GM23248 (cell line): ENCODE measurements at regions not wholly inside any gene's neighbourhood (a gene's known extent, or its start where the extent isn't known, plus 50 kb on each side); places are given as distances from the start of the nearest gene placed in this dataset.

Source experiments
- DNase-seq: peaks from one replicate; pipeline ENCODE4 v3.0.0-alpha.2; 2015
- H2AFZ ChIP-seq: fragments of 200-600 bp; sonication (generic); 2 replicates; pipeline ENCODE4 v1.6.1; 2016; ENCODE audit warnings: antibody characterized with exemption
- H3F3A ChIP-seq: fragments of 200-600 bp; sonication (generic); 2 replicates; pipeline ENCODE4 v1.6.1; 2016; ENCODE audit warnings: mild to moderate bottlenecking, antibody characterized with exemption, mixed run types; ENCODE audit not compliant: insufficient read depth
- H3K27ac ChIP-seq: fragments of 200-600 bp; sonication (generic); 2 replicates; pipeline ENCODE4 v1.5.1; 2016; ENCODE audit warnings: mild to moderate bottlenecking
- H3K27me3 ChIP-seq: fragments of 200-600 bp; sonication (generic); replicated peaks from 2 replicates; pipeline ENCODE4 v1.6.1; 2016; ENCODE audit warnings: mild to moderate bottlenecking; ENCODE audit not compliant: insufficient read depth
- H3K36me3 ChIP-seq: fragments of 200-600 bp; sonication (generic); 2 replicates; pipeline ENCODE4 v1.6.1; 2016; ENCODE audit warnings: low read depth, mild to moderate bottlenecking
- H3K4me1 ChIP-seq: fragments of 200-600 bp; sonication (generic); 2 replicates; pipeline ENCODE4 v1.6.1; 2016; ENCODE audit warnings: mild to moderate bottlenecking; ENCODE audit not compliant: insufficient read depth
- H3K4me2 ChIP-seq: fragments of 200-600 bp; sonication (generic); one replicate; pipeline ENCODE4 v1.6.1; 2016; ENCODE audit warnings: mild to moderate bottlenecking; ENCODE audit not compliant: unreplicated experiment
- H3K4me3 ChIP-seq: fragments of 200-600 bp; sonication (generic); 2 replicates; pipeline ENCODE4 v1.5.1; 2016; ENCODE audit warnings: mild to moderate bottlenecking
- H3K79me2 ChIP-seq: fragments of 200-600 bp; sonication (generic); 2 replicates; pipeline ENCODE4 v1.6.1; 2016; ENCODE audit warnings: mild to moderate bottlenecking; ENCODE audit not compliant: insufficient read depth
- H3K9ac ChIP-seq: fragments of 200-600 bp; sonication (generic); 2 replicates; pipeline ENCODE4 v1.6.1; 2016; ENCODE audit warnings: mild to moderate bottlenecking
- H3K9me2 ChIP-seq: fragments of 200-600 bp; sonication (generic); 2 replicates; pipeline ENCODE4 v1.6.1; 2016; ENCODE audit warnings: mixed run types, mild to moderate bottlenecking, moderate library complexity; ENCODE audit not compliant: insufficient read depth
- H3K9me3 ChIP-seq: fragments of 200-600 bp; sonication (generic); one replicate; pipeline ENCODE4 v1.6.1; 2017; ENCODE audit warnings: low read depth
- H4K20me1 ChIP-seq: fragments of 200-600 bp; sonication (generic); 2 replicates; pipeline ENCODE4 v1.6.0; 2016; ENCODE audit not compliant: insufficient read depth
- EZH2 ChIP-seq: fragments of 200-600 bp; sonication (generic); IDR thresholded peaks from 2 replicates; pipeline ENCODE4 v1.6.1; 2018; ENCODE audit warnings: antibody characterized with exemption, mild to moderate bottlenecking; ENCODE audit not compliant: insufficient read depth, poor library complexity, severe bottlenecking
- EZH2phosphoT487 ChIP-seq: fragments of 200-600 bp; sonication (generic); IDR thresholded peaks from 2 replicates; pipeline ENCODE4 v1.6.1; 2018; ENCODE audit warnings: antibody characterized with exemption, moderate library complexity, mild to moderate bottlenecking, low read depth; ENCODE audit not compliant: insufficient read depth
- WGBS, 2 experiments: methylation state at CpG; one replicate each; pipeline ENCODE4 v1.1.6; 2015 to 2017; ENCODE audit warnings: low lambda C conversion rate in 2 of 2, low coverage in 1 of 2; ENCODE audit errors: missing lambda C conversion rate in 2 of 2; 5-methylcytosine and 5-hydroxymethylcytosine counted together
- in situ Hi-C: fragments of 300-500 bp; cut with MboI; formaldehyde crosslinking; loops from 2 replicates; pipeline ENCODE4 v1.15.0; 2020

DNA sequence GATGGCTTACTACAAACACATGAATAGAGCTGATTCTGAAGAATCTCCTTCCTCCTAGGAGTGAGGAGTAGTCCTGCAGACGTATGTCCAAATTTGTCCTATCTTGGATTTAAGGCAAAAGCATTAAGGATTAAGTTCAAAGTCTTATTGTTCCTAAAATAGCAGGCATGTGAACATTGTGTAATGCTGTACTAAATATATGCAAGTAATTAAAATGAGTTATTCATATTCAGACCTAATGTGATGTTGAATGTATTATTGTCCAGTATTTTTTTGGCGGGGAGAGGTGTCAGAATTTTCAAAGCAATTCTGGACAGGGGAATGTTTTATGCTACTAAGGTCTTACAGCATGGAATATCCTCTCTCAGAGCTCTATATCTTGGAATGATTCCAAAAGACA is 60.7 kb upstream of the STK38L start:
- H3K4me1 ChIP-seq = peaks cover 61% of the 10 kb centered on the region
- TF ChIP-seq EZH2 = no peak
- no peak for TF ChIP-seq EZH2phosphoT487
- in situ Hi-C loops = no loop called here

DNA sequence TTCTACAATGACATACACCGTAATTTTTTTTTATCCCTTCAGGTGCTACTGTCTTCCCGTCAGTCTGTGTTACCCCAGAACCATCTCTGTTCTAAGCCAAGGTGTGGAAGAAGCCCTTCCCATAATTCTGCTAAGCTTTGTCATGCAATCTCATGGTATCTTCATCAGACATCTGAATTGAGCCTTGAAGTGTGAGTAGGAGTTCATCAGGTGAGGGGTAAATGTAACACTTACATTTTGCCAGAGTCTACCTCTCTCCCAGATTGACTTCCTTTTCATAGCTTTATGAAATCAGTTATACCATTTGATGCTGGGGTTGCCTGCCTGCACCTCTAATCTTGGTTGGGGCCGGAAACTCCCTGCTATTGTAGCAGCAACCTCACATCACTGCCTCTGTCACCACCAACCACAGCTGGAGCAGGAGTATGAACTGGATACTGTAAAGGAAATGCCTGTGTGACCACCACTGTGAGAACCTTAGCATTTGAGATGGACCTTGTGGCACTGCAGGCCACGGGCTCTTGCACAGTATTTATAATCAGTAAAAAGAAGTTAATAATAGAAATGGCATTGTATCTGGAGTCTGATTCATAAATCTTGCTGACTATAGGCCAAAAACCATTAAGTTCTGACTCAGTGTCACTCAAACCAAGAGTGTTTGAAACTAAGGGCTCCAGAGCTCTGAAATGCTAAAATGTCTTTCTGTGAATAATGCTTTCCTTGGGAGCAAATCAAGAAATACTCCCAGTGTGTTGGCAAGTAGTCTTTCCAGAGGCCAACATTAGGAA is 58.7 kb upstream of the STK38L start:
- H3K79me2 ChIP-seq = no peaks in the 10 kb centered on the region

More for the DNA sequence above, 60.7 kb upstream of the STK38L start:
- H3K27ac ChIP-seq = no peak overlapping the region
- no peaks in the 10 kb centered on the region for H3K9me2 ChIP-seq
- peaks cover 65% of the 10 kb centered on the region for H3F3A ChIP-seq
- H3K9me3 ChIP-seq = no peaks in the 10 kb centered on the region
- no peaks in the 10 kb centered on the region for H4K20me1 ChIP-seq
- DNase-seq = no peak
- no peak overlapping the region for H3K4me2 ChIP-seq
- 74 to 83% methylated on average over 2 of the region's 2 CpGs for WGBS, 2 experiments
- H2AFZ ChIP-seq = no peak overlapping the region
- H3K4me3 ChIP-seq = no peak overlapping the region
- H3K27me3 ChIP-seq = no peaks in the 10 kb centered on the region
- H3K36me3 ChIP-seq = no peaks in the 10 kb centered on the region
- no peaks in the 10 kb centered on the region for H3K79me2 ChIP-seq
- H3K9ac ChIP-seq = no peak overlapping the region

DNA sequence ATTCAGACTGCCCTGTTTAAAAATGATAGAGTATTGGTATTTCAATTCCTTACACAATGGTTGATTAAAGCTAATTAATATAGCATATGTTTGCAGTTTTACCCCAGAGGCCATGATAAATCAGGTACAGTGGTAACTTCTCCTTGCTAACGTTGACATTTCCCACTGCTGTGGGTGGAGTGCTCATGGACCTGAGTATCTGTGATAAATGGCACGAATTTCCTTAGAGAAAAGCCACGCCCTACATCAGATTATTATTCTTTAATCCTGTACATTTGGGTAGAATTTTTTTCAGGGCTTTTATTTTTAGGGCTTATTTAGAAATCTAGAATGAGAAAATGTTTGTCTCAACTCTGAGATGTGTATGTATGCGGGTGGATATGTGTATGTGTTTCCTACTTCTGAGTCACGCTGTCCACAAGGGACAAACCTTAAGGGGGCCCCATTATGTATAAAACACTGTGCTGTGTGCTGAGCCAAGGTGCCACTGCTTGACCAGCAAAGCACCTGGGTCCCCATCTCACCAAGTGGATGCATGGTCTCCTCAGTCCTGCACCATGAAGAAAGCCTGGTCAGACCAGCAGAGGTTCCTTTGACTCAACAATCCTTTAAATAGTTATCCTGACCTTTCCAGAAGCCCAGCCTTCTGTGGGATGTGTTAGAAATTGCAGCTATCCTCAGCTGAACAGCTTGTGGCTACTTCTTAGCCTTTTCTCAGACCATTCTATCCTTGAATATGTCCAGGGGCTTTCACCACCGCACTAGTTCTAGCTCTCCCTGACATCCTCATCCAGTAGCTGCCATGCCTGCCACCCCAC is 57.9 kb upstream of the STK38L start:
- H3K27me3 ChIP-seq = no peaks in the 10 kb centered on the region
- peaks cover 49% of the 10 kb centered on the region for H3F3A ChIP-seq
- TF ChIP-seq EZH2phosphoT487 = no peak
- no peak for TF ChIP-seq EZH2
- H3K36me3 ChIP-seq = no peaks in the 10 kb centered on the region
- peak overlapping the region; percentile 77 for H3K27ac ChIP-seq
- H3K4me3 ChIP-seq = no peak overlapping the region
- peak; percentile 63 for DNase-seq
- no peaks in the 10 kb centered on the region for H3K79me2 ChIP-seq
- no peaks in the 10 kb centered on the region for H3K9me3 ChIP-seq
- no peaks in the 10 kb centered on the region for H3K9me2 ChIP-seq
- in situ Hi-C loops = no loop called here
- H2AFZ ChIP-seq = no peak overlapping the region
- no peaks in the 10 kb centered on the region for H4K20me1 ChIP-seq
- peaks cover 44% of the 10 kb centered on the region for H3K4me1 ChIP-seq
- peak overlapping the region; percentile 59 for H3K4me2 ChIP-seq
- 62 to 66% methylated on average over 6 of the region's 6 CpGs for WGBS, 2 experiments
- H3K9ac ChIP-seq = peak overlapping the region; percentile 32

More for the DNA sequence above, 58.7 kb upstream of the STK38L start:
- peak overlapping the region; percentile 59 for H3K4me2 ChIP-seq
- no peaks in the 10 kb centered on the region for H4K20me1 ChIP-seq
- H3K9me2 ChIP-seq = no peaks in the 10 kb centered on the region
- no peak for TF ChIP-seq EZH2
- TF ChIP-seq EZH2phosphoT487 = no peak
- peaks cover 44% of the 10 kb centered on the region for H3K4me1 ChIP-seq
- H3K27ac ChIP-seq = peak overlapping the region; percentile 77
- in situ Hi-C loops = no loop called here
- H3F3A ChIP-seq = peaks cover 49% of the 10 kb centered on the region
- H3K4me3 ChIP-seq = no peak overlapping the region
- no peaks in the 10 kb centered on the region for H3K9me3 ChIP-seq
- WGBS, 2 experiments = 50 to 57% methylated on average over 4 of the region's 4 CpGs
- H2AFZ ChIP-seq = no peak overlapping the region
- no peaks in the 10 kb centered on the region for H3K27me3 ChIP-seq
- peak overlapping the region; percentile 32 for H3K9ac ChIP-seq
- H3K36me3 ChIP-seq = no peaks in the 10 kb centered on the region
- DNase-seq = peak; percentile 86

DNA sequence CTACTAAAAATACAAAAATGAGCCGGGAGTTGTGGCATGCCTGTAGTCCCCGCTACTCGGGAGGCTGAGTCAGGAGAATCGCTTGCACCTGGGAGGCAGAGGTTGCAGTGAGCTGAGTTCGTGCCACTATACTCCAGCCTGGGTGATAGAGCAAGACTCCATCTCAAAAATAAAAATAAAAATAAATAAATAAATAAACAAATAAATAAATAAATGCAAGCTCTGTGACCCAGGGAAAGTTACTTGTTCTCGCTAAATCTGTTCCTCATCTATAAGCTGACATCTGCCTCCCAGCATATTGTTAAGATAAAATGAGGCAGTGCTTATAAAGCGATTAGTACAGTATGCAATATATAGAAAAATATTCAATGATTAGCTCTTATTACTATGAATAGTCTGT is 56.4 kb upstream of the STK38L start:
- no peaks in the 10 kb centered on the region for H3K79me2 ChIP-seq
- no peak overlapping the region for H3K9ac ChIP-seq
- H3K27me3 ChIP-seq = no peaks in the 10 kb centered on the region
- WGBS, 2 experiments = 83 to 85% methylated on average over 7 of the region's 7 CpGs
- no peaks in the 10 kb centered on the region for H4K20me1 ChIP-seq
- no peak overlapping the region for H3K27ac ChIP-seq
- peaks cover 47% of the 10 kb centered on the region for H3K4me1 ChIP-seq
- no peak overlapping the region for H3K4me3 ChIP-seq
- TF ChIP-seq EZH2phosphoT487 = no peak
- TF ChIP-seq EZH2 = no peak
- H3F3A ChIP-seq = peaks cover 58% of the 10 kb centered on the region
- H3K36me3 ChIP-seq = no peaks in the 10 kb centered on the region
- no peak for DNase-seq
- H3K9me3 ChIP-seq = no peaks in the 10 kb centered on the region
- H3K4me2 ChIP-seq = no peak overlapping the region
- no peaks in the 10 kb centered on the region for H3K9me2 ChIP-seq
- no peak overlapping the region for H2AFZ ChIP-seq
- in situ Hi-C loops = no loop called here
